CD4-positive, alpha-beta T cell (primary cell): ENCODE measurements at regions not wholly inside any gene's neighbourhood (a gene's known extent, or its start where the extent isn't known, plus 50 kb on each side); places are given as distances from the start of the nearest gene placed in this dataset.
"Not testable (repeated sequence)": the region's sequence is repeated elsewhere in the genome, so short reads cannot be mapped to it uniquely, and the experiment has no call there.

ENCODE experiments used
- ATAC-seq: fragments of 200-7000 bp; cut with Tn5 transposase; one replicate; pipeline ENCODE4 v1.10.0; 2022; ENCODE audit warnings: mild to moderate bottlenecking; ENCODE audit not compliant: poor library complexity
- CTCF ChIA-PET: fragments of 350-600 bp; sonication (Branson Sonifier 250); formaldehyde crosslinking; loops from one replicate; lab custom pipeline; 2021; ENCODE audit warnings: antibody characterized with exemption, inconsistent platforms; lab: Charles Lee
- POLR2A ChIA-PET: fragments of 350-600 bp; sonication (Branson Sonifier 250); formaldehyde crosslinking; loops from one replicate; lab custom pipeline; 2021; ENCODE audit warnings: antibody characterized with exemption, inconsistent platforms; lab: Charles Lee
- DNase-seq, 14 experiments: peaks; one replicate each; pipeline ENCODE4 v3.0.0-alpha.2; 2013 to 2020; ENCODE audit warnings: mixed read lengths in 2 of 14
- H3K27ac ChIP-seq, 2 donors: one replicate each; pipeline versions ENCODE4 v1.5.1 to v1.7.0; 2013; ENCODE audit warnings: low read length in 2 of 2, low read depth in 1 of 2, mild to moderate bottlenecking in 1 of 2
- H3K27me3 ChIP-seq, 2 experiments: 1 replicate in 1 of 2; 2 replicates in 1 of 2; pipeline versions ENCODE4 v1.6.1 to v1.7.0; 2013; ENCODE audit warnings: low read length in 2 of 2, control low read depth in 1 of 2, mild to moderate bottlenecking in 1 of 2, moderate library complexity in 1 of 2; ENCODE audit not compliant: insufficient read depth in 2 of 2, control insufficient read depth in 1 of 2
- H3K36me3 ChIP-seq: one replicate; pipeline ENCODE4 v1.6.1; 2013; ENCODE audit warnings: low read length, control low read depth; ENCODE audit not compliant: insufficient read depth
- H3K4me1 ChIP-seq: one replicate; pipeline ENCODE4 v1.6.1; 2013; ENCODE audit warnings: low read length, control low read depth; ENCODE audit not compliant: insufficient read depth
- H3K4me3 ChIP-seq: one replicate; pipeline ENCODE4 v1.5.1; 2013; ENCODE audit warnings: mild to moderate bottlenecking, low read length, moderate library complexity
- H3K9me3 ChIP-seq, 2 experiments: 1 replicate in 1 of 2; 2 replicates in 1 of 2; pipeline versions ENCODE4 v1.6.1 to v1.7.0; 2013; ENCODE audit warnings: low read length in 2 of 2, mild to moderate bottlenecking in 2 of 2, control low read depth in 1 of 2, moderate library complexity in 1 of 2; ENCODE audit not compliant: control insufficient read depth in 1 of 2, insufficient read depth in 1 of 2
- H3K27ac Mint-ChIP-seq: one replicate; pipeline ENCODE4 v1.8.0; 2020; ENCODE audit warnings: mixed read lengths
- H3K27me3 Mint-ChIP-seq: one replicate; pipeline ENCODE4 v1.8.0; 2021; ENCODE audit warnings: mixed read lengths
- H3K36me3 Mint-ChIP-seq: one replicate; pipeline ENCODE4 v1.8.0; 2021; ENCODE audit warnings: low read depth, mixed read lengths
- H3K4me1 Mint-ChIP-seq: one replicate; pipeline ENCODE4 v1.8.0; 2021; ENCODE audit warnings: low read depth, mixed read lengths
- H3K4me3 Mint-ChIP-seq: one replicate; pipeline ENCODE4 v1.8.0; 2020; ENCODE audit warnings: mild to moderate bottlenecking, mixed read lengths
- H3K9me3 Mint-ChIP-seq: one replicate; pipeline ENCODE4 v1.8.0; 2020; ENCODE audit warnings: mixed read lengths
- intact Hi-C, 2 experiments: fragments of 100-400 bp; cut with DNase I in 1 of 2; cut with micrococcal nuclease in 1 of 2; formaldehyde crosslinking; loops; one replicate each; pipeline versions ENCODE4 v1.15.1 to v1.9.0; 2023 to 2025; cut with DNase I, micrococcal nuclease

- H3K4me1 Mint-ChIP-seq, DNase-seq, H3K36me3 ChIP-seq, H3K4me3 Mint-ChIP-seq, H3K27me3 ChIP-seq, H3K36me3 Mint-ChIP-seq, H3K27ac ChIP-seq, H3K4me3 ChIP-seq, ATAC-seq, intact Hi-C loops, CTCF ChIA-PET, POLR2A ChIA-PET, H3K4me1 ChIP-seq, H3K9me3 ChIP-seq, H3K27ac Mint-ChIP-seq, H3K9me3 Mint-ChIP-seq: not testable (repeated sequence)
- peaks cover 11% of the 10 kb centered on the region for H3K27me3 Mint-ChIP-seq
Measured at GRCh38 chr13:18870557-18870956, 311.1 kb downstream of the TUBA3C start.

- POLR2A ChIA-PET, H3K9me3 Mint-ChIP-seq, H3K4me3 ChIP-seq, H3K27me3 Mint-ChIP-seq, H3K9me3 ChIP-seq, intact Hi-C loops, CTCF ChIA-PET, H3K4me1 Mint-ChIP-seq, H3K36me3 ChIP-seq, H3K27ac ChIP-seq, H3K36me3 Mint-ChIP-seq, H3K27me3 ChIP-seq, ATAC-seq, H3K27ac Mint-ChIP-seq, DNase-seq, H3K4me1 ChIP-seq, H3K4me3 Mint-ChIP-seq: not testable (repeated sequence)
Measured at GRCh38 chr13:18869365-18869764, 312.3 kb downstream of the TUBA3C start.

- intact Hi-C loops, CTCF ChIA-PET, H3K27ac ChIP-seq, ATAC-seq, POLR2A ChIA-PET, H3K4me3 ChIP-seq, H3K4me1 ChIP-seq, DNase-seq, H3K4me3 Mint-ChIP-seq, H3K36me3 ChIP-seq, H3K36me3 Mint-ChIP-seq, H3K27me3 ChIP-seq, H3K4me1 Mint-ChIP-seq, H3K9me3 Mint-ChIP-seq, H3K27me3 Mint-ChIP-seq, H3K27ac Mint-ChIP-seq: not testable (repeated sequence)
- peaks cover 0 to 19% of the 10 kb centered on the region in 2 experiments for H3K9me3 ChIP-seq
Measured at GRCh38 chr13:18837986-18838629, 343.5 kb downstream of the TUBA3C start.

GRCh38 chr13:18837179-18837745 lies 344.4 kb downstream of the TUBA3C start:
- H3K27me3 ChIP-seq, CTCF ChIA-PET, H3K27ac ChIP-seq, H3K4me3 Mint-ChIP-seq, H3K4me3 ChIP-seq, ATAC-seq, H3K4me1 Mint-ChIP-seq, H3K9me3 Mint-ChIP-seq, H3K4me1 ChIP-seq, POLR2A ChIA-PET, H3K27ac Mint-ChIP-seq, intact Hi-C loops, H3K36me3 ChIP-seq, DNase-seq, H3K27me3 Mint-ChIP-seq, H3K36me3 Mint-ChIP-seq: not testable (repeated sequence)
- peaks cover 0 to 19% of the 10 kb centered on the region in 2 experiments for H3K9me3 ChIP-seq

GRCh38 chr13:18836371-18837178 lies 345.0 kb downstream of the TUBA3C start:
- H3K36me3 ChIP-seq, ATAC-seq, intact Hi-C loops, H3K9me3 Mint-ChIP-seq, H3K27me3 Mint-ChIP-seq, H3K27me3 ChIP-seq, H3K27ac Mint-ChIP-seq, H3K4me3 ChIP-seq, H3K27ac ChIP-seq, H3K4me3 Mint-ChIP-seq, H3K4me1 ChIP-seq, H3K36me3 Mint-ChIP-seq, H3K4me1 Mint-ChIP-seq, POLR2A ChIA-PET, CTCF ChIA-PET: not testable (repeated sequence)
- peaks cover 0 to 19% of the 10 kb centered on the region in 2 experiments for H3K9me3 ChIP-seq
- DNase-seq = peak in 1 of 14 experiments; percentile 4

GRCh38 chr13:18835754-18836153 lies 345.9 kb downstream of the TUBA3C start:
- H3K27ac Mint-ChIP-seq, H3K27ac ChIP-seq, H3K36me3 Mint-ChIP-seq, DNase-seq, POLR2A ChIA-PET, H3K9me3 Mint-ChIP-seq, H3K27me3 Mint-ChIP-seq, CTCF ChIA-PET, H3K4me1 ChIP-seq, H3K36me3 ChIP-seq, ATAC-seq, H3K4me3 Mint-ChIP-seq, H3K4me3 ChIP-seq, H3K27me3 ChIP-seq, intact Hi-C loops, H3K4me1 Mint-ChIP-seq: not testable (repeated sequence)
- H3K9me3 ChIP-seq = peaks cover 0 to 19% of the 10 kb centered on the region in 2 experiments

GRCh38 chr13:18824678-18825077 lies 356.9 kb downstream of the TUBA3C start:
- H3K4me3 Mint-ChIP-seq, H3K9me3 Mint-ChIP-seq, H3K4me3 ChIP-seq, CTCF ChIA-PET, H3K36me3 Mint-ChIP-seq, H3K4me1 Mint-ChIP-seq, POLR2A ChIA-PET, DNase-seq, H3K36me3 ChIP-seq, H3K27ac Mint-ChIP-seq, H3K4me1 ChIP-seq, H3K27ac ChIP-seq, H3K27me3 ChIP-seq, H3K9me3 ChIP-seq, intact Hi-C loops, ATAC-seq, H3K27me3 Mint-ChIP-seq: not testable (repeated sequence)
